BJ (cell line): ENCODE measurements at regions not wholly inside any gene's neighbourhood (a gene's known extent, or its start where the extent isn't known, plus 50 kb on each side); places are given as distances from the start of the nearest gene placed in this dataset.
A peak's percentile ranks its signal among the peaks of the same experiment; 100 is the strongest.

Experiments used
- CTCF ChIA-PET: fragments of 350-600 bp; formaldehyde crosslinking; extraction: SDS; loops from one replicate; lab custom pipeline; 2021; ENCODE audit warnings: antibody characterized with exemption, inconsistent platforms; lab: Yijun Ruan, JAX
- POLR2A ChIA-PET: fragments of 300-600 bp; sonication (Branson Sonifier 250); formaldehyde crosslinking; extraction: SDS; loops from one replicate; lab custom pipeline; 2021; ENCODE audit warnings: antibody characterized with exemption; lab: Charles Lee
- DNase-seq: peaks from one replicate; pipeline ENCODE4 v3.0.0-alpha.2; 2011; ENCODE audit warnings: low read depth
- H3K27me3 ChIP-seq: 2 replicates; pipeline ENCODE4 v1.6.0; 2011; ENCODE audit warnings: low read length; ENCODE audit not compliant: control insufficient read depth, insufficient read depth
- H3K36me3 ChIP-seq: 2 replicates; pipeline ENCODE4 v1.5.1; 2011; ENCODE audit warnings: low read length; ENCODE audit not compliant: control insufficient read depth, insufficient read depth
- H3K4me3 ChIP-seq: 2 replicates; pipeline ENCODE4 v1.5.1; 2011; ENCODE audit warnings: low read depth, mild to moderate bottlenecking, control low read depth, low read length
- TF ChIP-seq, protein P1 (sequence below): IDR thresholded peaks from 2 replicates; pipeline ENCODE4 v1.5.1; 2011; ENCODE audit warnings: low read depth, mild to moderate bottlenecking, control low read depth, inconsistent platforms, low read length, moderate library complexity; ENCODE audit not compliant: insufficient read depth

DNA sequence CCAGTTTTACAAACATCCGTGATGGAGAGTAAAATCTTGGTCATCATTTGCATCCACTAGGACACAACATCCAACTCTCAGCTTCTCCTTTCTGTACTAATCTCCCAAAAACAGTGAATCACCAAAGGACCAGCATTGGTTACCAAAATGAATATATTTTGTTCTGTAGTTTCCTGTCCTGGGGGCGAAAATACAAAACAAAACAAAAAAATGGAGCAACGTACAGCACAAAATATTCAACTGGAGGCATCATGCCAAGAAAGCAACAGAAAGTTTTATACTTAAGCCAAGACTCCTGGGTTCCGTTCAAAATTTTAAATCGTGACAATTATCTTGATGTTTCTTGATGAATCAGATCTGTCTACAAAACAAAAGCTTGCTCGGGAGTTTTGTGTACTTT, 126.6 kb upstream of the CCDC28A start:
- TF ChIP-seq, protein P1, sequence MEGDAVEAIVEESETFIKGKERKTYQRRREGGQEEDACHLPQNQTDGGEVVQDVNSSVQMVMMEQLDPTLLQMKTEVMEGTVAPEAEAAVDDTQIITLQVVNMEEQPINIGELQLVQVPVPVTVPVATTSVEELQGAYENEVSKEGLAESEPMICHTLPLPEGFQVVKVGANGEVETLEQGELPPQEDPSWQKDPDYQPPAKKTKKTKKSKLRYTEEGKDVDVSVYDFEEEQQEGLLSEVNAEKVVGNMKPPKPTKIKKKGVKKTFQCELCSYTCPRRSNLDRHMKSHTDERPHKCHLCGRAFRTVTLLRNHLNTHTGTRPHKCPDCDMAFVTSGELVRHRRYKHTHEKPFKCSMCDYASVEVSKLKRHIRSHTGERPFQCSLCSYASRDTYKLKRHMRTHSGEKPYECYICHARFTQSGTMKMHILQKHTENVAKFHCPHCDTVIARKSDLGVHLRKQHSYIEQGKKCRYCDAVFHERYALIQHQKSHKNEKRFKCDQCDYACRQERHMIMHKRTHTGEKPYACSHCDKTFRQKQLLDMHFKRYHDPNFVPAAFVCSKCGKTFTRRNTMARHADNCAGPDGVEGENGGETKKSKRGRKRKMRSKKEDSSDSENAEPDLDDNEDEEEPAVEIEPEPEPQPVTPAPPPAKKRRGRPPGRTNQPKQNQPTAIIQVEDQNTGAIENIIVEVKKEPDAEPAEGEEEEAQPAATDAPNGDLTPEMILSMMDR: no peak
- CTCF ChIA-PET: interaction anchor here (1.2 kb wide), 1 partner anchor 9 kb away, joined by 4 read pairs; no protein-coding TSS in a partner anchor
- H3K4me3 ChIP-seq: peak overlapping the region; percentile 7
- POLR2A ChIA-PET: no interaction called here
- no peaks in the 10 kb centered on the region for H3K36me3 ChIP-seq
- peak; percentile 23 for DNase-seq
- H3K27me3 ChIP-seq: no peaks in the 10 kb centered on the region

DNA sequence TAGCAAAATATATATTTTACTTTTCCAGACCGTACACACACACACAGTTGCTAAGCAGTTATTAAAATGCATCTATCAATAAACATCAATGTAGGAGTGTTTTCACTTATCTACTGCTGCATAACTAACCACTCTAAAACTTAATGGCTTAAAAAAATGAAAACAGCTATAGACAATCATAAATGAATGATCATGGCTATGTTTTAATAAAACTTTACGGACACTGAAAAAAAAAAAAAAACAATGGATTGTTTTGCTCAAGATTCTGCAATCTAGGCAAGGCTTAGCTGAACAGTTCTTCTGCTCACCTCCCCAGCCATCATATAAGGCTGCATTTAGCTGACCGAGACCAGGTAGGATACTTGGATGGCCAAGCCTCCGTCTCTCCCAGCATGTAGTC, 125.4 kb upstream of the CCDC28A start:
- no peak for DNase-seq
- Histone ChIP-seq H3K36me3 (no peaks in the 10 kb centered on the region), H3K27me3 (no peaks in the 10 kb centered on the region), H3K4me3 (no peak overlapping the region)
- TF ChIP-seq, protein P1: no peak
- POLR2A ChIA-PET: no interaction called here
- CTCF ChIA-PET: interaction anchor here (0.7 kb wide), 1 partner anchor 109 kb away, joined by 3 read pairs; no protein-coding TSS in a partner anchor

DNA sequence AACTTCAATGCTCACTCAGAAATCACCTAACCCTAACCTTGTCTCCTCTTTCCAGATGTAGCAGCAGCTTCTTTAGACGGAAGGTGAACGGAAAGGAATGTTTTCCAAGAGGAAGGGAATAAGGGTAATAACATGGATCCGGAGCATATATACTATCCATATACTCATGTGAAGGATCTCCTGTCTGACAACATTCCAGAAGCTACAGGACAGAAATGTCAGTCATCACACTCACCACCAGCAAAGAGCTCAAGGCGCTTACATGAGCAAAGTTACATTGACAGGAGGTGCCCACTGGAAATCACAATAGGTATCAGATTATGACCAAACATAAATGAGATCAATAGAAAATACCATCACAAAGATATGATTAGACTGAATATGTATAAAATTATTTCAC, 122.1 kb upstream of the CCDC28A start:
- DNase-seq: no peak
- TF ChIP-seq, protein P1: no peak
- POLR2A ChIA-PET: no interaction called here
- CTCF ChIA-PET: interaction anchor here (0.6 to 1.4 kb wide), 4 partner anchors 8 to 114 kb away, joined by 3 read pairs; no protein-coding TSS in a partner anchor
- H3K27me3 ChIP-seq: no peaks in the 10 kb centered on the region
- no peaks in the 10 kb centered on the region for H3K36me3 ChIP-seq
- H3K4me3 ChIP-seq: no peak overlapping the region

DNA sequence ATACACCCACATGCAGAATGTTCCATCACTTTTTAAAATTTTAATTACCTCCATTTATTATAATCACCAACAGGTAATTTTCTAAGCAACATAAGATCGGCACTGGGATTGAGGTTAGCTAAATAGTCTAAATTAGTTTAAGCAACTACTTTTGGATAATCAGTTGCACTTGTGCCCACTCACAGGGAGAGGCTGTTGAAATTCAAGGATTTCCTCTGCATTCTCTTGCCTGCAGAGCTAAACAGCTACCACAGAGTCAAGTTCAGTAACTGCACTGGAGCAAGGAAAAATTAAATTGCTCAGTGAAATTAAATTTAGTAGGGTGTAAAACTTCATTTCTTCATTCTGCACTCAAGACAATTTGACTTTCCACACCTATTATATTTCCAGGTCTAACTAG, 120.7 kb upstream of the CCDC28A start:
- ChIA-PET POLR2A (no interaction called here), CTCF (interaction anchor here (0.7 to 1.2 kb wide), 3 partner anchors 20 to 58 kb away, joined by 3 read pairs; no protein-coding TSS in a partner anchor)
- H3K4me3 ChIP-seq: no peak overlapping the region
- TF ChIP-seq, protein P1: no peak
- H3K27me3 ChIP-seq: no peaks in the 10 kb centered on the region
- no peaks in the 10 kb centered on the region for H3K36me3 ChIP-seq
- no peak for DNase-seq

DNA sequence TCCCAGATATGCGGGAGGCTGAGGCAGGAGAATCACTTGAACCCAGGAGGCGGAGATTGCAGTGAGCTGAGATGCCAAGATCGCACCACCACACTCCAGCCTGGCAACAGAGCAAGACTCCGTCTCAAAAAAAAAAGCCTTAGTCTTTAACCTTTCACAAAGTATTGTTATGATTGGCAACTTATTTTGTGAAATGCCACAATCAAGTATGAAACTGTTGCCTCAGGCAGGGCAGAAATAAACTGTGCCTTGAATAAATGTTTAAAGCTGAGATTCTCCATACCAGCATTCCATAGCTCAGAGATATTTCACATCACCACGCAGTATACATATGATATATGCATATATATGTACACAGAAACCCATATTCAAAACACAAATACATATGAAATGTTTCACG, 120.1 kb upstream of the CCDC28A start:
- no peaks in the 10 kb centered on the region for H3K36me3 ChIP-seq
- TF ChIP-seq, protein P1: no peak
- POLR2A ChIA-PET: no interaction called here
- no peaks in the 10 kb centered on the region for H3K27me3 ChIP-seq
- DNase-seq: no peak
- no peak overlapping the region for H3K4me3 ChIP-seq
- CTCF ChIA-PET: interaction anchor here (1.1 to 1.2 kb wide), 2 partner anchors 39 to 59 kb away, joined by 3 read pairs; no protein-coding TSS in a partner anchor
